Loucy (cell line): ENCODE measurements at regions not wholly inside any gene's neighbourhood (a gene's known extent, or its start where the extent isn't known, plus 50 kb on each side); places are given as distances from the start of the nearest gene placed in this dataset.

Source experiments
- CTCF ChIP-seq: fragments of 200-600 bp; sonication (generic); conservative IDR thresholded peaks from 2 replicates; pipeline ENCODE4 v1.5.1; 2014; ENCODE audit warnings: mild to moderate bottlenecking, antibody characterized with exemption, low read length
- EZH2phosphoT487 ChIP-seq: fragments of 200-600 bp; IDR thresholded peaks from 2 replicates; pipeline ENCODE4 v1.6.1; 2018; ENCODE audit warnings: antibody characterized with exemption, mild to moderate bottlenecking, moderate library complexity, borderline replicate concordance

- no peak for TF ChIP-seq CTCF
- TF ChIP-seq EZH2phosphoT487, result no peak
Measured at GRCh38 chr6:128694303-128695009, 174.1 kb upstream of the PTPRK start.
